Fibroblast of skin of right biceps (primary cell): ENCODE measurements at regions not wholly inside any gene's neighbourhood (a gene's known extent, or its start where the extent isn't known, plus 50 kb on each side); places are given as distances from the start of the nearest gene placed in this dataset.

Source experiments
- DNase-seq: peaks from one replicate; pipeline ENCODE4 v3.0.0-alpha.2; 2013

- peak; percentile 64 for DNase-seq
These were observed 60.0 kb upstream of the DTNA start for GRCh38 chr18:34650121-34650545.

- DNase-seq: peak; percentile 14
These were observed 58.3 kb upstream of the DTNA start for GRCh38 chr18:34651586-34652369.

GRCh38 chr18:34655131-34655530 is 55.0 kb upstream of the DTNA start:
- no peak for DNase-seq

DNA sequence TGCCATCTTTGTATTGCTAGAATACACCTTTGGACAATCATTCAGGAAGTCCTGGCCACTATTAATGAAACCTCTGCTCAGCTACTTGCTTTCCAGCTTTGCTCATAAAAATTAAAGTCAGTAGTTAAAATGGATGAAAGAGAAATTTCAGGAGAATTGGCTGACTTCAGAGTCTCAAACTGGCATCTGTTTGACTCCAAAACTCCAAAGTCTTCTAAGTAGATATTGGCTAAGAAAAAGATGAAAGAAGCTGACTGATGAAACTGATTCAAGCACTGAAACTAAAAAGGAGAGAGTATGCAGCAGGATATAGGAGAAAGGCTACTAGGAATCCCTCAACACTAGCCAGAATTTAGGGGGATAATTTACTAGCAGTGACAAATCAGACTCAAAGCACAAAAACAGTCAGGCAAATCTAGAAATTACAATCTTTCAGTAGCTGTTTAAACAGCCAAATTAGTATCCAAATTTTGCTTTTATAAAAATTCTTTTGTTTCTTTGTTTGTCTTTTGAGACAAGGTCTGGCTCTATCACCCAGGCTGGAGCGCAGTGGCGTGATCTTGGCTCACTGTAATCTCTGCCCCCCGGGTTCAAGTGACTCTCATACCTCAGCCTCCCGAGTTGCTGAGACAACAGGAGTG is 52.1 kb upstream of the DTNA start:
- DNase-seq: no peak

DNA sequence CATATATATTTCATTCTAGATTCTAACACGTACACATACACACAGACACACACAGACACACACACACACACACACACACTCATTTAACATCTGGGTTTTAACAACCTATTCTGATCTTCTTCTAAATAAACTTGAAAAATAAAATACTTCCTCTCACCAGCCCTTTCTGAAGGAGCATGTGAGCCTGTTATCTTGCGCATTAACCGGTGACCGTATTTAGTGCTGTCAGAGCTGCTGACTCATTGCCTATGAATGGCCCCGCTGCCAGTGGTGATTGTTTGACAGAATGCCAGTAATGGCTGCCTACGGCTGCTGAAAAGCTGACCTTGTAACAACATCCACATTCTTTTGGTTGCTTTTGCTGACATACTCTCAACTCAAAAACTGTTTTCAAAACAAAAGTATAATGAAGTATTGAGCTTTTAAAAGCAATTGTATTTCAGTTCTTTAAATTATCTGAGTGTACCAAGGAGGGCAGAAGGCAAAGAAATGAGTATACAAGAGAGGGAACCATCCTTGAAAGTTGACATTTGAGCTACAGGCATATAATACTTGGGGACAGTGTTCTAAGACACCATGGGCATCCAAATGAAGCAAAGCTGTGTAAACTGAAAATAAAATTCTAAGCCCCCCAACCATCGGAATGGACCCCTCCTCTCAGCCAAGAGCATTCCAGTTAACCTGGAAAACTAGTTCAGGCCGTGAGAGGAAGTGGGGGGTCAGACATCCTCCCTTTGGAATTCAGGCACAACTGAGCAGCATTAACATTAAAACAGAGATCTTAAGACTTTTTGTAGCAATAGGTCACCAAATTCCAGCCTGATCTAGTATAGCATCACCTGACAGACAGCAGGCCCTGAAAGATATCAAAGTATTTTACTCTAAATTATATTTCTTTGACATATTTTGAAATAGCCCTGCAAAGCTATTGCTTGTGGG is 50.2 kb upstream of the DTNA start:
- DNase-seq: peak; percentile 95
